Endothelial cell of umbilical vein (primary cell): ENCODE measurements at regions not wholly inside any gene's neighbourhood (a gene's known extent, or its start where the extent isn't known, plus 50 kb on each side); places are given as distances from the start of the nearest gene placed in this dataset.

Source experiments
- BruUV-seq: library from RNA; stranded (reverse); fragments of 400-500 nt; replicated peaks from 2 replicates; lab custom pipeline; 2021; lab: Mats Ljungman, UMichigan
- CTCF ChIA-PET: fragments of 300-600, 350-600 bp; sonication (Branson Sonifier 250); formaldehyde crosslinking; loops from one replicate; lab custom pipeline; 2021; ENCODE audit warnings: antibody characterized with exemption, inconsistent platforms; lab: Charles Lee
- POLR2A ChIA-PET: fragments of 300-600, 350-600 bp; sonication (Branson Sonifier 250); formaldehyde crosslinking; loops from one replicate; lab custom pipeline; 2021; ENCODE audit warnings: antibody characterized with exemption, inconsistent platforms; lab: Charles Lee
- DNase-seq: peaks from one replicate; pipeline ENCODE4 v3.0.0-alpha.2; 2011; ENCODE audit warnings: low read depth, low spot score
- FAIRE-seq: peaks from 2 replicates; lab custom pipeline; 2011; peaks lifted over from hg19 to GRCh38; lab: Jason Lieb, UNC
- H2AFZ ChIP-seq: 2 replicates; pipeline ENCODE4 v1.6.0; 2012; ENCODE audit warnings: low read depth, low read length, control low read depth, inconsistent platforms
- H3K27ac ChIP-seq: 2 replicates; pipeline ENCODE4 v1.5.1; 2011; ENCODE audit warnings: low read depth, mild to moderate bottlenecking, control low read depth, low read length, moderate library complexity; ENCODE audit not compliant: insufficient read depth
- H3K27me3 ChIP-seq, 2 experiments: 2 replicates each; pipeline versions ENCODE4 v1.6.0 to v1.6.1; 2011; ENCODE audit warnings: low read length in 2 of 2, mixed read lengths in 1 of 2; ENCODE audit not compliant: control insufficient read depth in 2 of 2, insufficient read depth in 2 of 2
- H3K36me3 ChIP-seq, 2 experiments: 2 replicates in 1 of 2; 3 replicates in 1 of 2; pipeline ENCODE4 v1.5.1; 2011; ENCODE audit warnings: low read length in 2 of 2, mild to moderate bottlenecking in 1 of 2, moderate library complexity in 1 of 2; ENCODE audit not compliant: control insufficient read depth in 2 of 2, insufficient read depth in 2 of 2; ENCODE audit errors: extremely low read depth in 1 of 2
- H3K4me1 ChIP-seq: 3 replicates; pipeline ENCODE4 v1.5.1; 2011; ENCODE audit warnings: mild to moderate bottlenecking, low read length; ENCODE audit not compliant: control insufficient read depth, insufficient read depth; ENCODE audit errors: extremely low read depth
- H3K4me2 ChIP-seq: 2 replicates; pipeline ENCODE4 v1.6.1; 2011; ENCODE audit warnings: low read length, control low read depth, mixed read lengths; ENCODE audit not compliant: insufficient read depth
- H3K4me3 ChIP-seq, 3 experiments: fragments of 200-600 bp in 1 of 3; sonication (generic), shearing (Covaris generic) in 1 of 3; replicated peaks in 1 of 3; 2 replicates each; pipeline ENCODE4 v1.5.1; 2011 to 2016; ENCODE audit warnings: control low read depth in 3 of 3, low read length in 3 of 3, mild to moderate bottlenecking in 2 of 3, inconsistent platforms in 1 of 3, low read depth in 1 of 3, moderate library complexity in 1 of 3; ENCODE audit not compliant: insufficient read depth in 1 of 3
- H3K79me2 ChIP-seq: 2 replicates; pipeline ENCODE4 v1.6.0; 2012; ENCODE audit warnings: low read length, inconsistent platforms; ENCODE audit not compliant: control insufficient read depth, insufficient read depth
- H3K9ac ChIP-seq: replicated peaks from 2 replicates; pipeline ENCODE3; 2011; ENCODE audit warnings: low read length, control low read depth; ENCODE audit not compliant: insufficient read depth; ENCODE audit errors: extremely low read depth
- H3K9me1 ChIP-seq: replicated peaks from 3 replicates; pipeline ENCODE4 v1.6.0; 2011; ENCODE audit warnings: mild to moderate bottlenecking, low read length; ENCODE audit not compliant: control insufficient read depth, insufficient read depth; ENCODE audit errors: extremely low read depth
- H3K9me3 ChIP-seq: replicated peaks from 2 replicates; pipeline ENCODE4 v1.5.1; 2012; ENCODE audit warnings: low read length, inconsistent platforms; ENCODE audit not compliant: control insufficient read depth, insufficient read depth
- H4K20me1 ChIP-seq: replicated peaks from 2 replicates; pipeline ENCODE3; 2011; ENCODE audit warnings: mild to moderate bottlenecking, low read length; ENCODE audit not compliant: control insufficient read depth, insufficient read depth; ENCODE audit errors: extremely low read depth
- CTCF ChIP-seq, 2 donors: IDR thresholded peaks; 1 replicate in 1 of 2; 2 replicates in 1 of 2; pipeline ENCODE4 v1.5.1; 2011; ENCODE audit warnings: low read length in 2 of 2, mild to moderate bottlenecking in 2 of 2, moderate library complexity in 2 of 2, control low read depth in 1 of 2, inconsistent platforms in 1 of 2, low read depth in 1 of 2; ENCODE audit not compliant: insufficient read depth in 1 of 2; ENCODE audit errors: extremely low read depth in 1 of 2
- EZH2 ChIP-seq: IDR thresholded peaks from 2 replicates; pipeline ENCODE4 v1.6.1; 2012; ENCODE audit warnings: borderline replicate concordance, low read depth, mild to moderate bottlenecking, moderate library complexity, low read length, inconsistent platforms; ENCODE audit not compliant: severe bottlenecking
- FOS ChIP-seq: IDR thresholded peaks from 2 replicates; pipeline ENCODE4 v1.6.1; 2011; ENCODE audit warnings: mild to moderate bottlenecking, low read length, moderate library complexity, borderline replicate concordance; ENCODE audit not compliant: insufficient read depth
- GATA2 ChIP-seq: IDR thresholded peaks from 2 replicates; pipeline ENCODE4 v1.7.0; 2011; ENCODE audit warnings: low read depth, mild to moderate bottlenecking, moderate library complexity, mixed read lengths, low read length; ENCODE audit not compliant: insufficient read length, insufficient read depth
- JUN ChIP-seq: IDR thresholded peaks from 2 replicates; pipeline ENCODE4 v1.6.1; 2011; ENCODE audit warnings: borderline replicate concordance, low read depth; ENCODE audit not compliant: insufficient read length, insufficient read depth
- MAX ChIP-seq: IDR thresholded peaks from 2 replicates; pipeline ENCODE4 v1.6.1; 2011; ENCODE audit not compliant: insufficient read depth, insufficient read length
- MYC ChIP-seq: IDR thresholded peaks from one replicate; pipeline ENCODE4 v1.6.1; 2011; ENCODE audit warnings: mild to moderate bottlenecking, low read depth, low read length
- POLR2A ChIP-seq: IDR thresholded peaks from 2 replicates; pipeline ENCODE4 v1.6.1; 2012; ENCODE audit warnings: low read depth, mild to moderate bottlenecking, control low read depth, low read length
- POLR2AphosphoS5 ChIP-seq: IDR thresholded peaks from 2 replicates; pipeline ENCODE4 v1.6.1; 2012; ENCODE audit warnings: low read depth, mild to moderate bottlenecking, control low read depth, low read length, moderate library complexity; ENCODE audit not compliant: insufficient read depth
- dilution Hi-C: fragments of 300-500 bp; cut with MboI; formaldehyde crosslinking; loops from one replicate; pipeline ENCODE4 v1.15.0; 2019; ENCODE audit warnings: low sequenced_read_pairs; ENCODE audit not compliant: extremely low pct_ligation_motif_present
- intact Hi-C: fragments of 100-400 bp; cut with micrococcal nuclease; formaldehyde crosslinking; loops from one replicate; pipeline ENCODE4 v1.10.0; 2022

GRCh38 chr2:7448578-7449264, 531.5 kb downstream of the RNF144A start:
- dilution Hi-C loops: no loop called here
- no peak for TF ChIP-seq EZH2
- TF ChIP-seq JUN: no peak
- no peak for TF ChIP-seq GATA2
- no peak for TF ChIP-seq FOS
- TF ChIP-seq MYC: no peak
- no peak for TF ChIP-seq MAX
- TF ChIP-seq POLR2AphosphoS5: no peak
- no peak for TF ChIP-seq POLR2A
- TF ChIP-seq CTCF (IDR thresholded peaks at IDR 0.05; ENCODE audit: extremely low read depth in 1 of 2, insufficient read depth in 1 of 2, low read depth in 1 of 2, low read length in 2 of 2): no peak
- DNase-seq (no peak), FAIRE-seq (no peak)
- ChIA-PET CTCF (no interaction called here), POLR2A (no interaction called here)
- Histone ChIP-seq H2AFZ (no peak overlapping the region), H3K79me2 (no peaks in the 10 kb centered on the region), H3K9me1 (no peaks in the 10 kb centered on the region), H3K9me3 (peaks cover 5% of the 10 kb centered on the region), H3K4me3 (no peak overlapping the region), H3K27me3 (no peaks in the 10 kb centered on the region), H3K4me1 (no peaks in the 10 kb centered on the region), H3K27ac (no peak overlapping the region), H4K20me1 (no peaks in the 10 kb centered on the region), H3K9ac (no peak overlapping the region), H3K36me3 (no peaks in the 10 kb centered on the region), H3K4me2 (no peak overlapping the region)
- BruUV-seq: no TSS peak
- intact Hi-C loops: no loop called here
